A673 (cell line): ENCODE measurements at regions not wholly inside any gene's neighbourhood (a gene's known extent, or its start where the extent isn't known, plus 50 kb on each side); places are given as distances from the start of the nearest gene placed in this dataset.

Experiments used
- BruUV-seq: library from RNA; stranded (reverse); fragments of 400-500 nt; replicated peaks from 2 replicates; lab custom pipeline; 2021; lab: Mats Ljungman, UMichigan
- CTCF ChIA-PET: fragments of 300-600 bp; sonication (Branson Sonifier 250); formaldehyde crosslinking; loops from one replicate; lab custom pipeline; 2022; ENCODE audit warnings: antibody characterized with exemption; lab: Charles Lee
- POLR2A ChIA-PET: fragments of 300-600 bp; sonication (Branson Sonifier 250); formaldehyde crosslinking; loops from one replicate; lab custom pipeline; 2022; ENCODE audit warnings: antibody characterized with exemption; ENCODE audit not compliant: low non-redundant PET; lab: Charles Lee
- DNase-seq: peaks from one replicate; pipeline ENCODE4 v3.0.0-alpha.2; 2015; ENCODE audit warnings: low spot score
- H3K27ac ChIP-seq: fragments of 200-600 bp; sonication (generic); 2 replicates; pipeline ENCODE4 v1.5.1; 2016; ENCODE audit warnings: mixed run types, low read depth, mild to moderate bottlenecking, mixed read lengths, antibody characterized with exemption, low read length; ENCODE audit not compliant: poor library complexity, severe bottlenecking
- H3K27me3 ChIP-seq: fragments of 200-600 bp; sonication (generic); replicated peaks from 2 replicates; pipeline ENCODE4 v1.6.1; 2017; ENCODE audit warnings: mixed run types, low read depth, mild to moderate bottlenecking, mixed read lengths, antibody characterized with exemption, low read length; ENCODE audit not compliant: insufficient read depth, poor library complexity
- H3K36me3 ChIP-seq: fragments of 200-600 bp; sonication (generic); 2 replicates; pipeline ENCODE4 v1.6.1; 2016; ENCODE audit warnings: mixed run types, mild to moderate bottlenecking, mixed read lengths, antibody characterized with exemption, low read length; ENCODE audit not compliant: insufficient read depth, poor library complexity, severe bottlenecking
- H3K4me1 ChIP-seq: fragments of 200-600 bp; sonication (generic); 2 replicates; pipeline ENCODE4 v1.6.1; 2017; ENCODE audit warnings: mixed run types, mild to moderate bottlenecking, mixed read lengths, antibody characterized with exemption, low read length; ENCODE audit not compliant: insufficient read depth, poor library complexity, severe bottlenecking
- H3K4me3 ChIP-seq: fragments of 200-600 bp; sonication (generic); 2 replicates; pipeline ENCODE4 v1.5.1; 2016; ENCODE audit warnings: low read depth, mixed run types, mild to moderate bottlenecking, mixed read lengths, low read length; ENCODE audit not compliant: poor library complexity, severe bottlenecking
- H3K9me3 ChIP-seq: fragments of 200-600 bp; sonication (generic); 2 replicates; pipeline ENCODE4 v1.6.1; 2016; ENCODE audit warnings: mixed run types, low read depth, mild to moderate bottlenecking, mixed read lengths, antibody characterized with exemption, low read length; ENCODE audit not compliant: poor library complexity, severe bottlenecking
- EZH2 ChIP-seq: fragments of 200-600 bp; sonication (generic); IDR thresholded peaks from 2 replicates; pipeline ENCODE4 v1.6.1; 2017; ENCODE audit warnings: borderline replicate concordance, low read depth, mild to moderate bottlenecking, mixed read lengths, antibody characterized with exemption, low read length; ENCODE audit not compliant: poor library complexity, severe bottlenecking
- intact Hi-C: fragments of 100-400 bp; cut with micrococcal nuclease; formaldehyde crosslinking; loops from one replicate; pipeline ENCODE4 v1.10.0; 2022; ENCODE audit not compliant: unreplicated experiment
- TF ChIP-seq, protein P1 (sequence below): fragments of 300-800, 200-600 bp; sonication (generic); conservative IDR thresholded peaks from 2 replicates; pipeline ENCODE4 v1.5.1; 2017; ENCODE audit warnings: low read depth, mild to moderate bottlenecking, antibody characterized with exemption, low read length, moderate library complexity, mixed read lengths

DNA sequence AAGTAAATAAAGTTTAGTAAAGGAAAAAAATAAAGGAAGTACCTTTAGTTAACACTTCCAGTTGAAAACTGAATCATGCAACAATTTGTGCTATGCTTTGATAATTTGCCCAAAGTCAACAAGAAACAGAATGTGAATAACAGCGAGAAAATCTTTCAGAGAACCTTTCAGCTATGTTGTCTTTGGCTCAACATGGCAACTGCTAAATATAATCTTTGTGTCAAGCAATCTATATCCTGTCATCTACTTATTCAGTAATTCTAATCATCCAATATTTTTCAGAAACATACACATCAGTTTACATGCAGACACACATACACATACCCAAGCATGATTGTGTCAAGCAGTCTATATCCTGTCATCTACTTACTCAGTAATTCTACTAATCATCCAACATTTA lies 136.0 kb upstream of the PABPC4L start:
- Histone ChIP-seq H3K27ac (no peak overlapping the region), H3K4me1 (no peaks in the 10 kb centered on the region), H3K4me3 (no peak overlapping the region), H3K9me3 (no peaks in the 10 kb centered on the region), H3K27me3 (no peaks in the 10 kb centered on the region), H3K36me3 (no peaks in the 10 kb centered on the region)
- POLR2A ChIA-PET: no interaction called here
- CTCF ChIA-PET: no interaction called here
- intact Hi-C loops: no loop called here
- TF ChIP-seq, protein P1, sequence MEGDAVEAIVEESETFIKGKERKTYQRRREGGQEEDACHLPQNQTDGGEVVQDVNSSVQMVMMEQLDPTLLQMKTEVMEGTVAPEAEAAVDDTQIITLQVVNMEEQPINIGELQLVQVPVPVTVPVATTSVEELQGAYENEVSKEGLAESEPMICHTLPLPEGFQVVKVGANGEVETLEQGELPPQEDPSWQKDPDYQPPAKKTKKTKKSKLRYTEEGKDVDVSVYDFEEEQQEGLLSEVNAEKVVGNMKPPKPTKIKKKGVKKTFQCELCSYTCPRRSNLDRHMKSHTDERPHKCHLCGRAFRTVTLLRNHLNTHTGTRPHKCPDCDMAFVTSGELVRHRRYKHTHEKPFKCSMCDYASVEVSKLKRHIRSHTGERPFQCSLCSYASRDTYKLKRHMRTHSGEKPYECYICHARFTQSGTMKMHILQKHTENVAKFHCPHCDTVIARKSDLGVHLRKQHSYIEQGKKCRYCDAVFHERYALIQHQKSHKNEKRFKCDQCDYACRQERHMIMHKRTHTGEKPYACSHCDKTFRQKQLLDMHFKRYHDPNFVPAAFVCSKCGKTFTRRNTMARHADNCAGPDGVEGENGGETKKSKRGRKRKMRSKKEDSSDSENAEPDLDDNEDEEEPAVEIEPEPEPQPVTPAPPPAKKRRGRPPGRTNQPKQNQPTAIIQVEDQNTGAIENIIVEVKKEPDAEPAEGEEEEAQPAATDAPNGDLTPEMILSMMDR: no peak
- TF ChIP-seq EZH2: no peak
- BruUV-seq: no TSS peak
- no peak for DNase-seq

GRCh38 chr4:134328741-134329140 lies 127.2 kb upstream of the PABPC4L start:
- H3K9me3 ChIP-seq: no peaks in the 10 kb centered on the region
- no peak for TF ChIP-seq EZH2
- TF ChIP-seq, protein P1: no peak
- no peaks in the 10 kb centered on the region for H3K27me3 ChIP-seq
- no peaks in the 10 kb centered on the region for H3K4me1 ChIP-seq
- H3K36me3 ChIP-seq: no peaks in the 10 kb centered on the region
- no peak overlapping the region for H3K27ac ChIP-seq
- no peak for DNase-seq
- intact Hi-C loops: no loop called here
- no TSS peak for BruUV-seq
- no peak overlapping the region for H3K4me3 ChIP-seq
- ChIA-PET CTCF (no interaction called here), POLR2A (no interaction called here)

DNA sequence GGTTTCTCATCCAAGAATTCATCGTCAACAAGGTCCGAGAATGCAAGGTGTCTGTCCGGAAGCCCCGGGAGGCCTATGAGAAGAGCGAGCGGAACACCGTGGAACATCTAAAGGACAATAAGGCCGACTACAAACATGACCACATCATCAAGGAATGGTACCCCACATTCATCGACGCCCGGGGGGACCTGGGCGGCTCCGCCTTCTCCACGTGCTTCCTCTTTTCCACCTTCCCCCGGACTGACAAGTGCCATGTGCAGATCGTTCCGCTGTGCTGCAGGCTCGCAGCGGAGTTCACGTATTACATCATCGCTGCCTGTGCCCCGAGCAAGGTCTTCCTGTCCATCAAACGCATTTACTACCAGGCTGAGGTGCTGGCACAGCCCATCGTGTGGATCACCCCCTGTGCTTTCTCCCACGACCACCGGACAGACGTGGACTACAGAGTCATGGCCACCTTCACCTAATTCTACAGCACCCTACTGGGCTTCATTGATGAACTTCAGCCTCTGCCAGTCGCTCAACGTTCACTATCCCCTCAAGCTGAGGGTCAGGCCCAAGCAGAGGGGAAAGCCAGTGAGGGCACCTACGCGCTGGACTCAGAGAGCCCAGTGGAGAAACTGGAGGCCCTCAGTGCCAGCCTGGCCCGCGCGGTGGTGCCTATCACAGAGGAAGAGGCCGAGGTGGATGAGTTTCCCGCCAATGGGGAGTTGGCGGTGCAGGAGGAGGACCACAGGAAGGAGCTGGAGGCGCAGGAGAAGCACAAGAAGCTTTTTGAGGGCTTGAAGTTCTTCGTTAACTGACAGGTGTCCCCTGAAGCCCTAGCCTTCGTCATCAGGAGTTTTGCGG lies 125.9 kb upstream of the PABPC4L start:
- Histone ChIP-seq H3K36me3 (no peaks in the 10 kb centered on the region), H3K4me3 (no peak overlapping the region), H3K9me3 (no peaks in the 10 kb centered on the region), H3K27ac (no peak overlapping the region), H3K4me1 (no peaks in the 10 kb centered on the region), H3K27me3 (no peaks in the 10 kb centered on the region)
- TF ChIP-seq, protein P1: no peak
- no peak for TF ChIP-seq EZH2
- ChIA-PET CTCF (no interaction called here), POLR2A (no interaction called here)
- no TSS peak for BruUV-seq
- intact Hi-C loops: no loop called here
- no peak for DNase-seq
